ENCODE measurements at regions not wholly inside any gene's neighbourhood (a gene's known extent, or its start where the extent isn't known, plus 50 kb on each side); places are given as distances from the start of the nearest gene placed in this dataset.

- peak; percentile 15 for DNase-seq (ENCODE audit: low spot score)
Measured at GRCh38 chr11:115965767-115966504, 461.7 kb upstream of the CADM1 start.

GRCh38 chr11:115964091-115964490 lies 459.9 kb upstream of the CADM1 start:
- DNase-seq (ENCODE audit: low spot score), result no peak

- DNase-seq (ENCODE audit: low spot score), result no peak
Measured at GRCh38 chr11:115963156-115963555, 458.9 kb upstream of the CADM1 start.

- DNase-seq (ENCODE audit: low spot score), result no peak
Measured at GRCh38 chr11:115961159-115962003, 457.2 kb upstream of the CADM1 start.

DNA sequence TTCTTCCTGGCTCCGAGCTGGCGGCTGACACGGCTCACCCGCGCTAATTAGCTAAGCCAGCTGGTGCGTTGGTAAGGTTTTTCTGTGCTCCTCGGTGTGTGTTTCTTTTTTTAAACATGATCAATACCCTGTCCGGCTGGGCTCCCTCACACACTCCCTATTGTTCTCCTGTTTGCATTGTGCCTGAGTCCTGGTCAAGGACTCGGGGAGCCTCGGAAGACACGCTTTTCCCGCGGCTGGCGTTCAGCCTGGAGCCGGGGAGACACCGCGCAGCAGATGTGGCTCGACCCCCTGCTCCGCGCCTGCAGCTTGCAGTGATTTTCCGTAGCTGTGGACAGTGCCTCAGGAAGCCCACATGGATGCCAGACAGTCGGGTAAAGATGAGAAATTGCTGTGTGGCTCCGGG lies 454.9 kb upstream of the CADM1 start:
- DNase-seq (ENCODE audit: low spot score), result no peak

- no peak for DNase-seq (ENCODE audit: low spot score)
Measured at GRCh38 chr11:115958089-115959000, 454.1 kb upstream of the CADM1 start.

- DNase-seq (ENCODE audit: low spot score), result no peak
Measured at GRCh38 chr11:115955803-115956202, 451.6 kb upstream of the CADM1 start.

DNA sequence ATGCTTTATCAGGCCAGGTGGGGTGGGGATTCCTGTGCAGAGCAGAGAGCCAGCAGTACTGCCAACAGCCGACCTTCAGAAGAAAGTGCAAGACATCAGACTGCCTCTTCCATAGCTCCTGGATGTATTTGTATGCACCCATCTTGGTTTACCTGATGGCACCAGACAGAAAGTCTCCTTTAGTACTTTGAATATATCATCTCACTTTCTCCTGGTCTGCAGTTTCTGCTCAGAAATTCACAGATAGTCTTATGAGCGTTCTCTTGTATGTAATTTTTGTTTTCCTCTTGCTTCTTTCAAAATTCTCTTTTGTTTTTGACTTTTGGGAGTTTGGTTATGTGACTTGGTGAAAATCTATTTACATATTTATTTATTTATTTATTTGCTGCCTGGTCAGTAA lies 446.4 kb upstream of the CADM1 start:
- DNase-seq (ENCODE audit: low spot score), result no peak

GRCh38 chr11:115944596-115944995 lies 440.4 kb upstream of the CADM1 start:
- DNase-seq (ENCODE audit: low spot score), result no peak

GRCh38 chr11:115942011-115942410 lies 437.8 kb upstream of the CADM1 start:
- DNase-seq (ENCODE audit: low spot score), result no peak

DNA sequence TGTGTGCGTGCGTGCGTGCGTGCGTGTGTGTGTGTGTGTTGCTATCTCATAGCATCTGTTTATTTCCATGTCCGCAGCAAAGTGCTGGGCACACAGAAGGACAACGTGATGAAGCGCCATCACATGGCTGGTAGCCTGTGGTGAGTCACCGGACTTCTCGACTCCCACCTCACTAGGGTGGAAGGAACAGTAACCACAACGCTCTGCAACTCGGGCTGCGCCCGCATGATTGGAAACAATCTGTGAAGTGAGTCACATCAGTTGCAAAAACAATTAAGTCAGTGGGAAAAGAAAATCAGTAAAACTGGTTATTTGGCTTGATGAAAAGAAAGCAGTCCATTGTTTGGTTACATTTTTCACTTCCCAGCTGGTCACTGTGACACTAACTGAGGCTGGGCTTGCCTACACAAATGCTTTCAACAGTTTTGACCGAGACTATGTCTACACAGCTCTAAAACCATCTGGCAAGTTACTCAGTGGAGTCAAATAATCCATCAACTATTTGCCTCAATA lies 437.3 kb upstream of the CADM1 start:
- DNase-seq (ENCODE audit: low spot score), result peak; percentile 91

- peak; percentile 37 for DNase-seq (ENCODE audit: low spot score)
Measured at GRCh38 chr11:115941044-115941443, 436.8 kb upstream of the CADM1 start.

DNA sequence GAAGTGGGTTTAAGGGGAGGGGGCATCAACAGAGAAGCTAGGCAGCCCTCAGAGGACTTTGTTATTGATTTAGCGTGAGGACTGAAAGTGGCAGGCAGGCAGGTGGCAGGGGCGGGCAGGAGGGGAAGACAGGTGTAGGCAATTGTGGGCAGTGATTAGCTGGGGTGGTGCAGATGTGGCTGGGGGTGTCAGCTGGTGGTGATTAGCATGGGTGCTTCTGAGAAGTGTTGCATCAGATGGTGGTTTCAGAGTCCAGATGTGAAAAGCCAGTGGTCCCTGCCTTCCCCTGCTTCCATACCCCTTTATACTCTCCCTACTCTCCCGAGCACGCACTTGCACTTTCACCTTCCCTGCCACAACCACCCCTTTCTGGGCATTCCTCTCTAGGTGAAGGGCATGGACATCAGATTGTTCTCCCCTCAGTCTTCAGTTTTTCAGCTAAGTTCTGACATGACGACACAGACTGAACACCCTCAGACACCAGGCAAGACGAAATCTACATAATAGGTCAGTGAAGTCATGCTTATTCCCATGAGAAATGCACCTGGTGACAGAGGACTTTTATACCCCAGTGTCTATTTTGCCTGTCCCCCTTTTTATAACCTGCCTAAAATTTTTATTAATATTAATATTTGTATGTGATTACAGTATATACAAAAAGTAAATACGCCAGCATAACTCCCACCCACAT lies 435.7 kb upstream of the CADM1 start:
- DNase-seq (ENCODE audit: low spot score), result peak; percentile 58

DNA sequence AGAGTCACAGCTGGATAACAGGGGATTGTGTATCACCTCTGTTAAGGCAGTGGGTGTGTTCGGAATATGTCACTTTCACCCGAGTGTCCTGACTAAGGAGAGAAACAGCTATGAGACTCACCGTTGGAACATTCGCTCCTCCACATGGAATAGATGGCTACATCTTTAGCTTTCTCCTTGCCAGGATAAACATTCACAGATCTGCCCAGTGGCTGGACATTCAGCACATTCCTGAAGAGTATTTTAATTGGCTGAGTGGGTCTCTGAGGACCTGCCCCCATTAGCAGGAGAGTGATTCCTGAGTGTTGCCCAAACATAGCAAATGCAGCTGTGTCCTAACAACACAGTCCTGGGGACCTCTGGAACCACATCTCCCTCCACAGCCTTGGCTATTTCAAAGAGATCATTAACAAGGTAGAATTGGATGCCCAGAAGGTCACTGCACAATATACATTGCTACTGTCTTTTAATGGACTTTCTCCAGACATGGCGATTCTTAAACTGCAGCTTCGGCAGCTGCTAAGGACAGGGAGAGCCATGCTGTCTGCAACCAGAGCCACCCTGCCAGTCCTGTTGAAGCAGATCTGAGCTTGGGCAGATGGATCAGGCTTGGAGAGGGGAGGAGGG lies 435.0 kb upstream of the CADM1 start:
- no peak for DNase-seq (ENCODE audit: low spot score)

DNA sequence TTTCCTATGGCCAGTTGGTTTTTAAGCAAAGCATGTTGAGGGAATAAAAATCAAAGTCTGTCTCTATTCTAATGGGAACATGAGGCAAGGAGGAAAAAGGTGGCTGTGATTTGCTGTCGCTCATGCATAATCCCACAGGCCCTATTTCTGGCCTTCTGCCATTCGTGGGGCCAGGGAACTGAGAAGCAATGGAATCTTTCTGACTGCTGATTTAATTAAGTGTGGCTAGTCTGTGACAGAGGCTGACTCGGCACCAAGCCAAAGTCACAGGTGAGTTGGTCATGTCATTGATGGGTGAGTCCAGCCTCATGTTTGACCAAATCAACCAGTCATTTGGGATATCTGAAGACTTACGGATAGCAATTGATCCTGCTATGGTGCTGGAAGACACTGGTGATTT lies 429.3 kb upstream of the CADM1 start:
- no peak for DNase-seq (ENCODE audit: low spot score)

DNA sequence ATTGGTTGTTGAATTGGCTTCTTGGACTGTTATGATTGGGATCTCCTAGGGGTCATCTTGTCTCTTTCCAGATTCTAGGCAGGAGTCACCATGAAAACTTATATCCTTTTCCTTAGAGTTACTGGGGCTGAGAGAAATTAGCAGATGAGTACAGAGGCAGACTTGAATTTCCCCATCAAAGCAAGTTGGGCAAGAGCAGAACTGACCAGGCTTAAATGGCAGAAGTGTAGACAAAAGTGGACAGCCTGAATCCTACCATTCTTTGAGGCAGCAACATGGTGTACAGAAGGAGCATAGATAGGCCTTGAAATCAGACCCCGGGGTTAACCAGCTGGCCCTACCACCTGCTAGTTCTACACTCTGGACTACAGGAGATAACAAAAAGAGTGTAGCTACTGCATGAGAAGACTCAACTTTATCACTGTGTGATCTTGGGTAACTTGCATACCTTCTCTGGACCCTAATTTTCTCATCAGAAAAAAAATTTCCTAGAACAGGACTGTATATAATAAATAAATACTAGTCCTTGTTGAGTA lies 427.4 kb upstream of the CADM1 start:
- no peak for DNase-seq (ENCODE audit: low spot score)

- DNase-seq (ENCODE audit: low spot score), result peak; percentile 40
Measured at GRCh38 chr11:115930886-115931547, 426.8 kb upstream of the CADM1 start.

DNA sequence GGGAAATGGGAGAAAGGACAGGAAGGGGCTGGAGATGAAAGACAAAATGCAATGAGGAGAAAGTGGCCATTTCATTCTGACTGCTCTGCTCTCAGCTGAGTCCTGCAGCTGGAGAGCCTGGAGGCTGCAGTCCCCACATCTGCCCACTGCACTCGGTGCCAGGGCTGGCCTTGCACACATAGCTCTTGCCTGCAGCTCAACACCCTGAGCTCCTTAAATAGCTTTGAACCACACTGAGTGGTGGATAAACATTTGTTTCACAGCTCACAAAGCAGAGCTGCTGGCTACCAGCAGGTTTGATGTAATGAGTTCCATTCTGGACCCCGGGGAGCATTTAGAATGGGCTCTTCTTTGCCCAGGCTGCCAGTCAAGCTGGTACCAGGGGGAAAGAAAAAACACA lies 426.1 kb upstream of the CADM1 start:
- peak; percentile 29 for DNase-seq (ENCODE audit: low spot score)

DNA sequence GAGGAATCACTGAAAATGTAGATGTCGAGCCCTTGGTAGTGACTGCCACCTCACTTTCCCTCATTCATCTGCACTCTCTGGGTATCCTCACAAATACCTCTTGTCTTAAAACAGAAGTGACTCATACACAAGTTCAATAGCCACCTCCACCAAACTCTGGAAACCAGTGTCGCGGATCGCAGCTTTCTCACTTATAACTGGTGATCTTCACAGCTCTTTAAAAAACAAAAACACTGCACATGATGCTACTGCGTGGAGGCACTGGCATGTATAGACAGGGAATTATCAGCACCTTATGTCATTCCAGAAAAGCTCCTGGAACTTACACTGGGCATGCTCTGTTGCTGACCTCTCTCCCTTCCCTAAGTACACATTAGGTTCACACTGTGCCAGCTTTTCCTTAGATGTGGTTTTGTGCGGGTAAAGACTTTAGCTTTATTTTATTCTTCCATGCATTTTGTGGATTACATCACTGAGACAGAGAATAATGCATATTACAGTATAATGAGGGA lies 425.5 kb upstream of the CADM1 start:
- DNase-seq (ENCODE audit: low spot score), result peak; percentile 87

DNA sequence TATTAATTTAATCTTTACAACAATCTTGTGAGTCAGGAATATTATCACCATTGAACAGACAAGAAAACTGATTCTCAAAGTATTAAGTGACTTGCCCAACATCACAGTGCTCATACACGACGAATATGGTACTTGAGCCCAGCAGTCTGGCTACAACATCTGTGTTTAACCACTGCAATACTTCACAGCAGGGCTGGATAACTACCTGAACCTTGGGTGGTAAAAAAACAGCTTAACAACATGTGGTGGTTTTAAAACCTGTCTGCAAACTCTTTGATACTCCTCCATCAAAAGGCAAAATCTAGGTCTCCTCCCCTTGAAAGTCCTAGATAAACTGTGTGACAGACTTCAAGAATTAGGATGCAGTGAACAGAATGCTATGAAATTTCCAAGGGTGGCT lies 424.6 kb upstream of the CADM1 start:
- no peak for DNase-seq (ENCODE audit: low spot score)
